Astrocyte of the cerebellum (primary cell): ENCODE measurements at regions not wholly inside any gene's neighbourhood (a gene's known extent, or its start where the extent isn't known, plus 50 kb on each side); places are given as distances from the start of the nearest gene placed in this dataset.
A peak's percentile ranks its signal among the peaks of the same experiment; 100 is the strongest.

Experiments
- DNase-seq: peaks from one replicate; pipeline ENCODE4 v3.0.0-alpha.2; 2011; ENCODE audit warnings: low read depth
- H3K4me3 ChIP-seq: 2 replicates; pipeline ENCODE4 v1.5.1; 2011; ENCODE audit warnings: mild to moderate bottlenecking, low read depth, low read length, moderate library complexity
- CTCF ChIP-seq: IDR thresholded peaks from 2 replicates; pipeline ENCODE4 v1.5.1; 2012; ENCODE audit warnings: low read length, low read depth, moderate library complexity, mild to moderate bottlenecking; ENCODE audit errors: missing control alignments
- in situ Hi-C: cut with HindIII; loops from 2 replicates; pipeline ENCODE4 v1.10.0; 2017; ENCODE audit warnings: low sequenced_read_pairs

GRCh38 chr7:26005683-26006410, 146.2 kb upstream of the NFE2L3 start:
- H3K4me3 ChIP-seq: no peak overlapping the region
- no peak for DNase-seq
- TF ChIP-seq CTCF: no peak
- in situ Hi-C loops: no loop called here

- no peak for DNase-seq
- in situ Hi-C loops: no loop called here
- no peak for TF ChIP-seq CTCF
- no peak overlapping the region for H3K4me3 ChIP-seq
Measured at GRCh38 chr7:26006426-26006825, 145.6 kb upstream of the NFE2L3 start.

- no peak for DNase-seq
- no peak for TF ChIP-seq CTCF
- H3K4me3 ChIP-seq: no peak overlapping the region
- in situ Hi-C loops: no loop called here
Measured at GRCh38 chr7:26007510-26007909, 144.5 kb upstream of the NFE2L3 start.

GRCh38 chr7:26008428-26008827, 143.6 kb upstream of the NFE2L3 start:
- no peak for TF ChIP-seq CTCF
- DNase-seq: no peak
- H3K4me3 ChIP-seq: no peak overlapping the region
- in situ Hi-C loops: no loop called here

- TF ChIP-seq CTCF: no peak
- DNase-seq: no peak
- no peak overlapping the region for H3K4me3 ChIP-seq
- in situ Hi-C loops: no loop called here
Measured at GRCh38 chr7:26011039-26011696, 140.8 kb upstream of the NFE2L3 start.

GRCh38 chr7:26013551-26014083, 138.4 kb upstream of the NFE2L3 start:
- no peak overlapping the region for H3K4me3 ChIP-seq
- DNase-seq: peak; percentile 27
- no peak for TF ChIP-seq CTCF
- in situ Hi-C loops: no loop called here
